Right lobe of liver (tissue), 6 donors: ENCODE measurements at regions not wholly inside any gene's neighbourhood (a gene's known extent, or its start where the extent isn't known, plus 50 kb on each side); places are given as distances from the start of the nearest gene placed in this dataset.

ENCODE experiments used
- ATAC-seq, 4 donors: fragments of 200-7000 bp; cut with Tn5 transposase; one replicate each; pipeline ENCODE4 v1.9.1; 2020; ENCODE audit warnings: mild to moderate bottlenecking in 4 of 4, moderate library complexity in 4 of 4
- DNase-seq, 3 donors: peaks; one replicate each; pipeline ENCODE4 v3.0.0-alpha.2; 2020
- H3K27ac ChIP-seq, 3 donors: fragments of 200-600 bp; one replicate each; pipeline ENCODE4 v1.8.0; 2022
- H3K27me3 ChIP-seq, 2 donors: fragments of 200-600 bp; one replicate each; pipeline ENCODE4 v1.8.0; 2022
- H3K36me3 ChIP-seq, 4 donors: fragments of 200-600 bp; sonication (generic) in 1 of 4; one replicate each; pipeline versions ENCODE4 v1.5.1 to v1.8.0; 2017 to 2022; ENCODE audit warnings: control low read depth in 1 of 4
- H3K4me1 ChIP-seq, 4 donors: fragments of 200-600 bp; sonication (generic) in 1 of 4; one replicate each; pipeline versions ENCODE4 v1.5.1 to v1.8.0; 2017 to 2022; ENCODE audit warnings: control low read depth in 1 of 4
- H3K4me3 ChIP-seq, 3 donors: fragments of 200-600 bp; one replicate each; pipeline ENCODE4 v1.8.0; 2022
- H3K9me3 ChIP-seq, 4 donors: fragments of 200-600 bp; sonication (generic) in 1 of 4; one replicate each; pipeline versions ENCODE4 v1.5.1 to v1.8.0; 2017 to 2022; ENCODE audit warnings: control low read depth in 1 of 4
- POLR2A ChIP-seq: fragments of 450-650 bp; IDR thresholded peaks from one replicate; pipeline ENCODE4 v1.6.1; 2017; ENCODE audit warnings: antibody characterized with exemption, mild to moderate bottlenecking
- WGBS: methylation state at CpG from one replicate; pipeline ENCODE4 v1.1.6; 2018; ENCODE audit warnings: low coverage, low lambda C conversion rate; ENCODE audit not compliant: insufficient coverage; ENCODE audit errors: missing lambda C conversion rate; 5-methylcytosine and 5-hydroxymethylcytosine counted together
- intact Hi-C, 2 donors: fragments of 100-400 bp; cut with DNase I; formaldehyde crosslinking; loops; one replicate each; pipeline versions ENCODE4 v1.11.2 to v1.14.1; 2022
- TF ChIP-seq, protein P1 (sequence below), 4 donors: fragments of 200-600 bp in 3 of 4; fragments of 450-650 bp in 1 of 4; IDR thresholded peaks; one replicate each; pipeline versions ENCODE4 v1.5.1 to v1.8.0; 2016 to 2022; ENCODE audit warnings: antibody characterized with exemption in 4 of 4, mild to moderate bottlenecking in 2 of 4
- donor health status: DM: no; HTN: yes; CAD: no.
- donor health status: DM: no; HTN: no; CAD: no.
- donor health status: DM: no; HTN: no; CAD: no.
- donor health status: DM: no; HTN: yes; CAD: no.
- donor health status: DM: no; HTN: yes; CAD: no.

DNA sequence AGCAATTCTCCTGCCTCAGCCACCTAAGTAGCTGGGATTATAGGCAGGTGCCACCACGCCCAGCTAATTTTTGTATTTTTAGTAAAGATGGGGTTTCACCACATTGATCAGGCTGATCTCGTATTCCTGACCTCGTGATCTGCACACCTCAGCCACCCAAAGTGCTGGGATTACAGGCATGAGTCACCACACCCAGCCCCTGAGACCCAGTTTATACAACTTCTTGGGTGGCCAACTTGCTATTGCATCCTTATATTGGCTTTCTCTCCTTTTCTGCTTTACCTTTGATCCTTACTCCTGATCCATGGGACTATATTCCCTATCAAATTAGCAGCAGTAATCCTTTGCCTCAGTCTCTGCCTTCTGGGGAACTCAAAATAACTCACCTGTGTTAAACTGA, 659.1 kb downstream of the PRELID2 start:
- Histone ChIP-seq H3K36me3 (no peaks in the 10 kb centered on the region), H3K4me1 (no peaks in the 10 kb centered on the region), H3K4me3 (no peak overlapping the region), H3K27ac (no peak overlapping the region), H3K9me3 (no peaks in the 10 kb centered on the region), H3K27me3 (no peaks in the 10 kb centered on the region)
- WGBS, result 10% methylated on average over 3 of the region's 3 CpGs
- TF ChIP-seq POLR2A, result no peak
- TF ChIP-seq, protein P1, sequence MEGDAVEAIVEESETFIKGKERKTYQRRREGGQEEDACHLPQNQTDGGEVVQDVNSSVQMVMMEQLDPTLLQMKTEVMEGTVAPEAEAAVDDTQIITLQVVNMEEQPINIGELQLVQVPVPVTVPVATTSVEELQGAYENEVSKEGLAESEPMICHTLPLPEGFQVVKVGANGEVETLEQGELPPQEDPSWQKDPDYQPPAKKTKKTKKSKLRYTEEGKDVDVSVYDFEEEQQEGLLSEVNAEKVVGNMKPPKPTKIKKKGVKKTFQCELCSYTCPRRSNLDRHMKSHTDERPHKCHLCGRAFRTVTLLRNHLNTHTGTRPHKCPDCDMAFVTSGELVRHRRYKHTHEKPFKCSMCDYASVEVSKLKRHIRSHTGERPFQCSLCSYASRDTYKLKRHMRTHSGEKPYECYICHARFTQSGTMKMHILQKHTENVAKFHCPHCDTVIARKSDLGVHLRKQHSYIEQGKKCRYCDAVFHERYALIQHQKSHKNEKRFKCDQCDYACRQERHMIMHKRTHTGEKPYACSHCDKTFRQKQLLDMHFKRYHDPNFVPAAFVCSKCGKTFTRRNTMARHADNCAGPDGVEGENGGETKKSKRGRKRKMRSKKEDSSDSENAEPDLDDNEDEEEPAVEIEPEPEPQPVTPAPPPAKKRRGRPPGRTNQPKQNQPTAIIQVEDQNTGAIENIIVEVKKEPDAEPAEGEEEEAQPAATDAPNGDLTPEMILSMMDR (IDR thresholded peaks at IDR 0.05), result no peak
- intact Hi-C loops, result no loop called here
- ATAC-seq (no peak), DNase-seq (no peak)

DNA sequence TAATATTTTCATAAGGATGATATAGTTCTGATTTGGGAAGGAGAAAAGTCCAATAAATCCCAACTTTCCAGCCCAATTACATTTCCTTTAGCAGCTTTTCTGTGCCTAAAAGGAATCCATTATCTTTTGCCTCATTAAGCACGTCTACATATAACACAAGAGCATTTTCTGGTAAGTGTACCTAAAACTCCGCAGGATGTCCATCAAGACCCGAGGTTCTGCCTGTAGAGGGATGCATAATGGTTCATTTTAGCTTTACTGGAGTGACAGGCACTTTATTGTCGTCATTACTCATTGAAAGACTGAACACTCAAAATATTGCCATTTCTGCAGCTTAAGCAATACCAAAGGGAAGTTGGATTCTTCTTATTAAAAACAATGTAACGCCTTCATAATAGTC, 669.0 kb downstream of the PRELID2 start:
- Histone ChIP-seq H3K36me3 (no peaks in the 10 kb centered on the region), H3K4me3 (no peak overlapping the region), H3K27me3 (no peaks in the 10 kb centered on the region), H3K4me1 (no peaks in the 10 kb centered on the region), H3K9me3 (no peaks in the 10 kb centered on the region), H3K27ac (no peak overlapping the region)
- 41% methylated on average over 5 of the region's 5 CpGs for whole genome bisulfite sequencing
- intact Hi-C loops, result no loop called here
- DNase-seq, result no peak
- TF ChIP-seq, protein P1 (IDR thresholded peaks at IDR 0.05), result no peak
- no peak for TF ChIP-seq POLR2A
- ATAC-seq, result no peak

DNA sequence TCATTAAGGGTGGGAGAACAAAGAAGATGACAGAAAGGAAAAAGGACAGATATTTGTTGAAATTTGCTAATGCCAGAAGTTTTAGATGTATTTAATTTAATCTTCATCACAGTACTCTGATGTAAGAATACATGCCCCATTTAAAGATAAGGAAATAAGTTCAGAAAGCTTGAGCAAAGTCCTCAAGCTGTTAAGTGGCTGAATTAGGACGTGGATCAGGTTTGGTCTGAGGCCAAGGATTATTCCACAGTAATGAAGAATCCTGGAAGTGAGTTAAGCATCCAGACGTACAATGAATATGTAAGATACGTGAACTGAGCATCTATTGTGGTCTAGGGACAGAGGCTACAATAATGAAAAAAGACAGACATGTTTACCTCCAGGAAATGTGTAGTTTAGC, 671.3 kb downstream of the PRELID2 start:
- H3K27ac ChIP-seq, result no peak overlapping the region
- TF ChIP-seq, protein P1 (IDR thresholded peaks at IDR 0.05), result no peak
- TF ChIP-seq POLR2A, result no peak
- no peak for DNase-seq

DNA sequence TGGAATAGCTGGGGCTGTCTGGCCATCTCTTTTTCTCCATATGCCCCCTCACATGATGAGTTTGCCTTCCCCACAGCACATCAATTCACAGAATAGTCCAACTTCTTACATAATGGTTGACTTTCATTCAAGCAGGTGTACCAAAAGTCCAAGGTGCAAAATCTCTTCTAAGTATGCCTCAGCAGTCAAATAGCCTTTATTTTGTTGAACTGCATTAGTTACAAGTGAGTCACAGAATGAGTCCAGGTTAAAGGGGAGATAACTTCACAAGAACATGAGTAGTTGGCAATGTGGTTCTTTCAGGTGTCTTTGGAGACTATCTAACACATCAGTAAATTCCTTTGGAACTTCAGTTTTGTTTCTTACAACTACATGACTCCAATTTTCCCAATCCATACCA, 672.5 kb downstream of the PRELID2 start:
- intact Hi-C loops, result no loop called here
- Histone ChIP-seq H3K27ac (no peak overlapping the region), H3K36me3 (no peaks in the 10 kb centered on the region), H3K27me3 (no peaks in the 10 kb centered on the region), H3K4me3 (no peak overlapping the region), H3K4me1 (no peaks in the 10 kb centered on the region), H3K9me3 (no peaks in the 10 kb centered on the region)
- DNase-seq (no peak), ATAC-seq (no peak)
- TF ChIP-seq POLR2A, result no peak

More for the DNA sequence above, 671.3 kb downstream of the PRELID2 start:
- Histone ChIP-seq H3K9me3 (no peaks in the 10 kb centered on the region), H3K4me3 (no peak overlapping the region), H3K36me3 (no peaks in the 10 kb centered on the region), H3K27me3 (no peaks in the 10 kb centered on the region), H3K4me1 (no peaks in the 10 kb centered on the region)
- WGBS, result 35% methylated on average over 3 of the region's 3 CpGs
- intact Hi-C loops, result no loop called here
- no peak for ATAC-seq

DNA sequence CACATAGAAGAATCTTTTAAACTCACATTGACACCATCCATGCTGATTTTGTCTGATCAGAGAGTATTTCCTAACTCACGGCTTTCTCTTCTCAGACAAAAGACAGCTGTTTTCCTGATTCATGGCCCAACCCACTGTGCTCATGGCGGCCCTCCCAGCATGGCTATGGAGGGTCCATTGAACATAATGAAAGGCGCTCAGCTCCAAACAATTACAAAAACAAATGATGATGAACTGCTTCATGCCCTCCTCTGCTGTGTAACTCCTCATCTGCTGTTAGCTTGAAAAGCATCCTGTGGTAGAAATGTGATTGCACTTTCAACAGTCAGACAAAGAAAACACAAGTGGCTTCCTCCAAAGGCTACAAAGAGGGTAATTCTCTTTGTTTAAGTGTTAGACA, 673.8 kb downstream of the PRELID2 start:
- no peak for DNase-seq
- Histone ChIP-seq H3K9me3 (no peaks in the 10 kb centered on the region), H3K27me3 (no peaks in the 10 kb centered on the region), H3K4me1 (no peaks in the 10 kb centered on the region), H3K4me3 (no peak overlapping the region), H3K27ac (no peak overlapping the region), H3K36me3 (no peaks in the 10 kb centered on the region)
- no peak for ATAC-seq
- intact Hi-C loops, result no loop called here
- WGBS, result 33% methylated on average over 3 of the region's 3 CpGs
- TF ChIP-seq POLR2A, result no peak
- TF ChIP-seq, protein P1 (IDR thresholded peaks at IDR 0.05), result no peak
